ENCODE measurements at regions not wholly inside any gene's neighbourhood (a gene's known extent, or its start where the extent isn't known, plus 50 kb on each side); places are given as distances from the start of the nearest gene placed in this dataset.

GRCh38 chr6:168247443-168248147 is 72.0 kb downstream of the DACT2 start:
- H3K4me3 ChIP-seq (ENCODE audit: low read depth, poor library complexity, severe bottlenecking), result no peak overlapping the region
- intact Hi-C loops (cut with DNase I; ENCODE audit: low total_unique reads), result no loop called here
- 17 to 24% methylated on average over 15 of the region's 16 CpGs for WGBS, 2 donors
- TF ChIP-seq, protein P1, sequence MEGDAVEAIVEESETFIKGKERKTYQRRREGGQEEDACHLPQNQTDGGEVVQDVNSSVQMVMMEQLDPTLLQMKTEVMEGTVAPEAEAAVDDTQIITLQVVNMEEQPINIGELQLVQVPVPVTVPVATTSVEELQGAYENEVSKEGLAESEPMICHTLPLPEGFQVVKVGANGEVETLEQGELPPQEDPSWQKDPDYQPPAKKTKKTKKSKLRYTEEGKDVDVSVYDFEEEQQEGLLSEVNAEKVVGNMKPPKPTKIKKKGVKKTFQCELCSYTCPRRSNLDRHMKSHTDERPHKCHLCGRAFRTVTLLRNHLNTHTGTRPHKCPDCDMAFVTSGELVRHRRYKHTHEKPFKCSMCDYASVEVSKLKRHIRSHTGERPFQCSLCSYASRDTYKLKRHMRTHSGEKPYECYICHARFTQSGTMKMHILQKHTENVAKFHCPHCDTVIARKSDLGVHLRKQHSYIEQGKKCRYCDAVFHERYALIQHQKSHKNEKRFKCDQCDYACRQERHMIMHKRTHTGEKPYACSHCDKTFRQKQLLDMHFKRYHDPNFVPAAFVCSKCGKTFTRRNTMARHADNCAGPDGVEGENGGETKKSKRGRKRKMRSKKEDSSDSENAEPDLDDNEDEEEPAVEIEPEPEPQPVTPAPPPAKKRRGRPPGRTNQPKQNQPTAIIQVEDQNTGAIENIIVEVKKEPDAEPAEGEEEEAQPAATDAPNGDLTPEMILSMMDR (IDR thresholded peaks at IDR 0.05), result no peak
- TF ChIP-seq POLR2A (IDR thresholded peaks at IDR 0.05), result no peak
- peak in 1 of 2 donors; percentile 41 for DNase-seq (ENCODE audit: low spot score in 2 of 2)

DNA sequence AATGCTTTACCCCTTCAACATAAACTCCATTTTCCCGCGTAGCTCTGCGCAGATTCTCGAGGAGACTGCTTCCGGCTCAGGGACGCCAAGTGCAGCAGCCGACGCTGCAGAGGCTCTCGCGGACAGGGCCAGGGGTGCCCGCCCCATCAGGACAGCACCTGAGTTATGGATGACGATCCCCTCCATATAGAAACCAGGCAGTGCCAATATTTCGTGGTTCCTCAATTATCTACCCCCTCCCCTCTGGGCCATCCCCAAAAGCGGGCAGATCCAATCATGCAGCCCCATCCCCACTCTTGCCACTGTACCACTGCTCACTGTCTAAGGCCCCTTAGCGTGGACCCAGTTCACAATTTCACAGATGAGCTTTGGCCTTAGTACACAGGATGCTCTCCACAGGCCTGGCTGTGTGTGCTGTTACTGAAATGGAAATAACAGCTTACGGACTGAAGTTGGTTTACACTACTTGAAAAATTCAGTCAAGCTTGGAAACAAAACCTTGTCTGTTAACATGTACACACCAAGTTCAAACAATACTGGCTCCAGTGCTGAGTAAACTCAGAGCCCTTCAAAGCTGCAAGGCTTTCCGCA is 74.5 kb downstream of the DACT2 start:
- H3K4me3 ChIP-seq (ENCODE audit: low read depth, poor library complexity, severe bottlenecking), result no peak overlapping the region
- TF ChIP-seq, protein P1 (IDR thresholded peaks at IDR 0.05), result no peak
- no peak for TF ChIP-seq POLR2A (IDR thresholded peaks at IDR 0.05)
- intact Hi-C loops (cut with DNase I; ENCODE audit: low total_unique reads), result no loop called here
- 93 to 95% methylated on average over 17 of the region's 17 CpGs for WGBS, 2 donors
- no peak for DNase-seq (ENCODE audit: low spot score in 2 of 2)

DNA sequence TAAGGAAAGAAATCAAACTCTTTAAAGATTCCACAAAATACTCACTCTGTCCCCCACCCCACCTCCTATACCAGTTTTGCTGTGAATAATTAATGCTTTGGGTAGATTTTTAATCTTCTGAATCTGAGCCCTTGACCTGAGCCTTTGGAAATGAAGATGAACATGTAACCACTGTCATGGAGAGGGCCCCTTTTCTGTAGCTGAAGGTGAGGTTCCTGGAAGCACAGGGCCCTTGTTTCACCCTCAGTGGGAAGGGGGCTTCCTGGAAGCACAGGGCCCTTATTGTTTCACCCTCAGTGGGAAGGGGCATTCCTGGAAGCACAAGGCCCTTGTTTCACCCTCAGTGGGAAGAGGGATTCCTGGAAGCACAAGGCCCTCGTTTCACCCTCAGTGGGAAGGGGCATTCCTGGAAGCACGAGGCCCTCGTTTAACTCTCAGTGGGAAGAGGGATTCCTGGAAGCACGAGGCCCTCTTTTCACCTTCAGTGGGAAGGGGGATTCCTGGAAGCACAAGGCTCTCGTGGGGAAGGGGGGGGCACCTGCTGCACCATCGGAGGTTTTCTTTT is 75.7 kb downstream of the DACT2 start:
- WGBS, 2 donors, result 67 to 75% methylated on average over 6 of the region's 6 CpGs
- no peak for DNase-seq (ENCODE audit: low spot score in 2 of 2)
- H3K4me3 ChIP-seq (ENCODE audit: low read depth, poor library complexity, severe bottlenecking), result no peak overlapping the region
- intact Hi-C loops (cut with DNase I; ENCODE audit: low total_unique reads), result no loop called here
- TF ChIP-seq POLR2A (IDR thresholded peaks at IDR 0.05), result no peak
- TF ChIP-seq, protein P1 (IDR thresholded peaks at IDR 0.05), result no peak

DNA sequence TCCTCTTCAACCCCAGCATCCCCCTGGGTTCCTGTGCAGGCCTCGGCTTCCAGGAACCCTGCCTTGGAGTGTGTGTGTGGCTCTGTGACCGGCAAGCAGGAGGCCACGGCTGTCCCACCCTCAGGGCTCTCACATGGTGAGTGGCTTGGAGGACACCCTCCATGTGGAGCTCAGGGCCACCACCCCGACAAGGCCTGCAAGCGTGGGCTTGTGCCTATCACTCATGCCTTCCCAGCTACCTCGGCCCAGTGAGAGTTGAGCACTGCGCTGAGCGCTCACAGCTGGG is 76.7 kb downstream of the DACT2 start:
- no peak for DNase-seq (ENCODE audit: low spot score in 2 of 2)
- WGBS, 2 donors, result 83 to 94% methylated on average over 8 of the region's 8 CpGs
- intact Hi-C loops (cut with DNase I; ENCODE audit: low total_unique reads), result no loop called here
- TF ChIP-seq POLR2A (IDR thresholded peaks at IDR 0.05), result no peak
- TF ChIP-seq, protein P1 (IDR thresholded peaks at IDR 0.05), result no peak
- no peak overlapping the region for H3K4me3 ChIP-seq (ENCODE audit: low read depth, poor library complexity, severe bottlenecking)

DNA sequence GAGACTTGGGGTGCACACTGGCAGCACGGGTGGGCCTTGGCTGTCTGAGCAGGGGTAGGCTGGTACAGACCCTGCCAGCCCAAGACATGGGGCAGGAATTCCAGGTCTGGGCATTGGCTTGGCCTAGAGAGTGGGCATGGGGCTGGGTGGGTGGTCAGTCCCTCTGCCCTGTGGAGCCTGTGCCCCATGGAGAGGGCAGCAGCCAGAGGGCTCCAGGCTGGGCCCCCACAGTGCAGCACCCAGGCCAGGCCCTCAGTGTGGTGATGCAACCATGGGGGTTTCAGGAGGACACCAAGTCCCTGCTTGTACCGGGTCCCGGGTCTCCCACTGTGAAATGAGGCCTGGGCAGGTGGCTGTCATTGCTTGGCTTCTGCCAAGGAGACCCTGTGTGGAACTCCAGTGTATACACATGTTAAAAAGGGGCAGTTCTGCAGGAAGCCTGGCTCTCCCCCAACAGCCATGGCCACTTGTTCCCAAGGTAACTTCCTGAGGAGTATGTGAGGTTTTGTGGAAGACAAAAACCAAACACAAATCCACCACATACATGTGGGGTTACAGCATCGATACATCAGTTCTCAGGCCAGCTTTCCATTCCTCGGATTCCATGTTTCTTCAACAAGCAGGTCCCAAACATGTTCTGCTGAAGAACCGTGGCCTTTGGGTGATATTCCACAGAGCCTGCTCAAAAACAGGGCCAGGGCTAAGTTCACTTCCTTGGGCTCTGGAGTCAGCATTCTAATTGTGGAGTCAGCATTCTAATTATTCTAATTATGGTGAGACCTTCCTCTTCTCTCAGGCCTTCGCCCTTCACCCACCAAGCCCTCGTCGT is 77.3 kb downstream of the DACT2 start:
- no peak for DNase-seq (ENCODE audit: low spot score in 2 of 2)
- TF ChIP-seq, protein P1 (IDR thresholded peaks at IDR 0.05), result no peak
- TF ChIP-seq POLR2A (IDR thresholded peaks at IDR 0.05), result no peak
- intact Hi-C loops (cut with DNase I; ENCODE audit: low total_unique reads), result no loop called here
- no peak overlapping the region for H3K4me3 ChIP-seq (ENCODE audit: low read depth, poor library complexity, severe bottlenecking)
- WGBS, 2 donors, result 86 to 90% methylated on average over 9 of the region's 9 CpGs

Measured in lower leg skin (tissue), 4 donors.